GM12874 (cell line): ENCODE measurements at regions not wholly inside any gene's neighbourhood (a gene's known extent, or its start where the extent isn't known, plus 50 kb on each side); places are given as distances from the start of the nearest gene placed in this dataset.
A peak's percentile ranks its signal among the peaks of the same experiment; 100 is the strongest.

ENCODE experiments used
- CTCF ChIP-seq: IDR thresholded peaks from 2 replicates; pipeline ENCODE4 v1.5.1; 2011; ENCODE audit warnings: low read depth, mild to moderate bottlenecking, control low read depth, low read length, moderate library complexity; ENCODE audit not compliant: insufficient read depth

DNA sequence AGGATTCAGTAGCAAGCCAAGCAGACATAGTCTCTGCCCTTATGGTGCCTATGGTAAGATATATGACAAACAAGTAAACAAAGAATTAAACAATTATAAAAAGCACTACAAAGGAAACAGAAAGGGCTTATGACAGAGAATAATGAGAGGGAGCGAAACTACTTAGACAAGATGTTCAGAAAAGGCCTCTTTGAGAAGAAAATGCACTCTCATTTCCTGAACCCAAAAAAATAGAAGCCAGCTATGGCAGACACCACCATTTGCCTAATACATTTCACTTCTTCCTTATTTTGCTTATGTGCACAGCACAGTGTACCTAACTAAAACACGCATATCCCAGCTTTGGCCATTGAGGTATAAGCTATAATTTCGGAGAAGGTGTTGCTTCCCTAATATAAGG is 465.5 kb upstream of the PPP2R3A start:
- no peak for TF ChIP-seq CTCF

GRCh38 chr3:135503065-135503759 is 462.3 kb upstream of the PPP2R3A start:
- no peak for TF ChIP-seq CTCF

DNA sequence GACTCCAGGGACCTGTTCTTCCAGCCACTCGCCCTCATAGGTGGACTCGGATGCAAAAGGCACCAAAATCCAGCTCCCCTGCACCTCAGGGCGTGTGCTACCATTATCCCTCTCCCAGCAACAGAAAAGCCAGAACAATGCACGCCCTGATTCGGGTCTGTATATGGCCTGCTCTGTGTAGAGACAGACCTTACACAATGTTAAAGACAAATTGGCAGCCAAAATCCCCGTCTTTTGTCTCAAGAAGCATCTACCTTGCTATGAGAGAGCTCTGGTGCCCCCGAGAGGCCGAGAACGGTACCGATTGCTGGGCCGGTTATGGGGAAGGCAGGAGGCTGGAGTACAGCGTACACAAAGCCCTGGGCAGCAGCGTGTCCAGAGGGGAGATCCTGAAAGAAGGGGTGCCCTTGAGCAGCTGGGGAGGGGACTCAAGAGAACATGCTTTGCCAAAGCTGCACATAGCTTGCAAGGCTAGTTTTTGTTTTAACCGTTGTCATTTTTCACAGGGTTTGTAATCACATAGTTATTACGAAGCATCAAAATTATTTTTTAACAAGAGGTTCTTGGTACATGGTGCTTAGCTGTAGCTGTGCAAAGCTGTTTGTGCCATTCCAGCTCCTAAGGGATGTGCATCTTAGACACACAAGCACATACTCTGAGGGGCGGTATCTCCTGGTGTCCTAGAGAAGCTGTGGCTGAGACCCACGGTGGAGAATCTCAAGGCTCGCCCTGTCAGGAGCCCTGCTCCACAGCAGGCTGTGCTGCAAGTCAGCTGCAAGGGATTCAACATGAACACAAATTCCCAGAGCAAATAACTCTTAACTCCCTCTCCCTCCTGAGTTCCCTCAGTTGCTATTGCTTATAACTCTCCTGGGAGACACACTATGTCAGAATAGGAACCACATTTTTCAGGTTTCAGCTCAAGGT is 461.5 kb upstream of the PPP2R3A start:
- TF ChIP-seq CTCF, result peak; percentile 81

DNA sequence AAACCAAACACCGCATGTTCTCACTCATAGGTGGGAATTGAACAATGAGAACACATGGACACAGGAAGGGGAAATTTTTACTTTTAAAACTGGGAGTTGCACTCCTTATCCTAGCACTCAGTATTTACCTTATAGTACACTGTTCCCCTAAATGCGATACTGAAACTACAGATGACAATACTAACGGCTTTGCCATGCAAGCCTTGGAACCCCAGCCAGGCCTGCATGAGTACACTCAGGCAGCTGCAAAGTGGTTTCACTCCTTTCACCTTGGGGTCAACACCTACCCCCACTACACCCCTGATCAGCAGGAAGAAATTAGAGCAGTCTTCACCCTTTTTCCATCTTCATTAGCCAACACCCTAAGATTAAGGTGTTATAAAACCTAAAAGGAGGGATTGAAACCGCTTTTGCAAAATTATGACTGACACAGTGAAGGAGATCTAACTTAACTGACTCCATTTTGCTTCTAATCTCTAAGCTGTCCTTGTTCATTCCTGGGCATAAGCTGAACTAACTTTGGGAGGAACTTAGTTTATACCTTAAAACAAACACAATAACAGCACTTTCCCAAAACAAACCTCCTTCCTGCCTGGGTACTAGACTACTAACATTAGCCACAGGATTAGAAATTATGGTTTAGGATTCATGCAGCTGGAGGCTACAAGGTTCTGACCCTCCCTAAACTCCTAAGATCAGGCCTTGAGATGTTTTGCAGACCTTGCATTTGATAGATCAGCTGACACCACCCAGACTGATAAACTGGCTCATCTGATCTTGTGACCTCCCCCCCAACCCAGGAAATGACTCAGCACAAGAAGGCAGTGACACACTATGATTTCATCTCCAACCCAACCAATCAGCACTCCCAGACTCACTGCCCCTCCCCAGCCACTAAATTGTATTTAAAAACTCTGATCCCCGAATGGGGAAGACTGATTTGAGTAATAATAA is 452.1 kb upstream of the PPP2R3A start:
- TF ChIP-seq CTCF, result no peak

DNA sequence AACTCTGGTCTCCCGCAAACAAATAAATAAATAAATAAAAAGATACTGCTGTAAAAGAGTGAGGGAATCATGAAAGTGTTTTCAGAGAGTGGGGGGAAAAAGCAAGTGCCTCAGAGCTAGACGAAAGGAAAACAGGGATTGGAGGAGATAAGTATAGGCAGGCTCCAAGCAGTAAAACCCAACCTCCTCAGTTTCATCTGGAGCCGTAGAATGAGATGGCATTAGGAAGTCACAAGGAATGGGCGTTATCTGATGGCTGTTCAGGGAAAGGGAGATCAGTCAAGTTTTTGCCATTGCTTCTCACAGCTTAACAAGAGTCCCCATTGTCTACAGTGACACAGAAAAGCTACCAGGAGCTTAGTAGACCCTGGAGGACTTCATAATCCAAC is 451.5 kb upstream of the PPP2R3A start:
- TF ChIP-seq CTCF, result no peak

DNA sequence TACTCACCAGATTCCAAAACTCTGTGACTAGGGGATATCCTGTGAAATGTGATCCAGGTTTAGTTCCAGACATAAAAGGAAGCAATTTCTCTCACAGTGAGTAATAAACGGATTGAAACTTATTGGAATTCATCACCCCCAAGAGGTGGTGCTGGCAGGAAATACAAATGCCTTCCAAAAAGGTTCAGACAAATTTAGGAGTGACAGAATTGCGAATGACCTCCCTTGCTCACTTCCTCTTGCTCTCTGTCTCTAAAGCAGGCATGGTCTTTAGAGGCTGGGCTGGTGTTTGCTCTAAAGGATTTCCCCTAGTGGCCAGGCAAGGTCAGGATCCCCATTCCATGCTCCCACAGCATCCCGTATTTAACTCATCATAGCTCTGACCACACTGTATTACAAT is 449.4 kb upstream of the PPP2R3A start:
- no peak for TF ChIP-seq CTCF
